RWPE2 (cell line): ENCODE measurements at regions not wholly inside any gene's neighbourhood (a gene's known extent, or its start where the extent isn't known, plus 50 kb on each side); places are given as distances from the start of the nearest gene placed in this dataset.

Experiments used
- ATAC-seq: fragments of 200-7000 bp; cut with Tn5 transposase; 3 replicates; pipeline ENCODE4 v1.9.1; 2021; ENCODE audit warnings: low read depth
- DNase-seq: peaks from one replicate; pipeline ENCODE4 v3.0.0-alpha.2; 2020; ENCODE audit warnings: low spot score
- H3K27ac ChIP-seq: fragments of 450-650 bp; 2 replicates; pipeline ENCODE4 v1.5.1; 2017; ENCODE audit warnings: mild to moderate bottlenecking; ENCODE audit not compliant: poor library complexity, severe bottlenecking
- H3K27me3 ChIP-seq: fragments of 250-450 bp; sonication (Bioruptor Pico); 2 replicates; pipeline ENCODE4 v1.5.1; 2021; ENCODE audit warnings: mild to moderate bottlenecking, moderate library complexity; ENCODE audit not compliant: insufficient read depth, poor library complexity, severe bottlenecking
- H3K36me3 ChIP-seq: fragments of 250-450 bp; sonication (Bioruptor Pico); 2 replicates; pipeline ENCODE4 v1.5.1; 2020; ENCODE audit warnings: low read depth, mild to moderate bottlenecking, moderate library complexity
- H3K4me1 ChIP-seq: fragments of 250-450 bp; sonication (Bioruptor Pico); 2 replicates; pipeline ENCODE4 v1.5.1; 2021; ENCODE audit warnings: mild to moderate bottlenecking, moderate library complexity; ENCODE audit not compliant: insufficient read depth, poor library complexity, severe bottlenecking
- H3K4me3 ChIP-seq: fragments of 250-450 bp; sonication (Bioruptor Pico); 2 replicates; pipeline ENCODE4 v1.5.1; 2021; ENCODE audit warnings: mild to moderate bottlenecking, moderate library complexity; ENCODE audit not compliant: severe bottlenecking
- H3K9me3 ChIP-seq: fragments of 250-450 bp; sonication (Bioruptor Pico); 2 replicates; pipeline ENCODE4 v1.5.1; 2021; ENCODE audit warnings: mild to moderate bottlenecking, moderate library complexity; ENCODE audit not compliant: severe bottlenecking
- TF ChIP-seq, protein P1 (sequence below): fragments of 450-650 bp; IDR thresholded peaks from one replicate; pipeline ENCODE4 v1.5.1; 2017; ENCODE audit warnings: mild to moderate bottlenecking, moderate library complexity; ENCODE audit not compliant: poor library complexity, severe bottlenecking

DNA sequence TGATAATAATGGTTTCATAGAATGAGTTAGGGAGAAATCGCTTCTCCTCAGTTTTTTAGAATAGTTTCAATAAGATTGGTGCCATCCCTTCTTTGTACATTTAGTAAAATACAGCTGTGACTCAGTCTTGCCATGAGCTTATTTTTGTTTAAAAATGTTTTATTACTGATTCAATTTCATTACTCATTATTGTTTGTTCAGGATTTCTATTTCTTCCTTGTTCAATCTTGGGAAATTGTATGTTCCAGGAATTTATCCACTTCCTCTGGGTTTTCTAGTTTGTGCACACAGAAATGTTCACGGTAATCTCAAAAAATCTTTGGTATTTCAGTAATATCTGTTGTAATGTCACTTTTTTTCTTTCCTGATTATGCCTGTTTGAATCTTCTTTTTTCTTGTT lies 371.5 kb upstream of the SETBP1 start:
- TF ChIP-seq, protein P1, sequence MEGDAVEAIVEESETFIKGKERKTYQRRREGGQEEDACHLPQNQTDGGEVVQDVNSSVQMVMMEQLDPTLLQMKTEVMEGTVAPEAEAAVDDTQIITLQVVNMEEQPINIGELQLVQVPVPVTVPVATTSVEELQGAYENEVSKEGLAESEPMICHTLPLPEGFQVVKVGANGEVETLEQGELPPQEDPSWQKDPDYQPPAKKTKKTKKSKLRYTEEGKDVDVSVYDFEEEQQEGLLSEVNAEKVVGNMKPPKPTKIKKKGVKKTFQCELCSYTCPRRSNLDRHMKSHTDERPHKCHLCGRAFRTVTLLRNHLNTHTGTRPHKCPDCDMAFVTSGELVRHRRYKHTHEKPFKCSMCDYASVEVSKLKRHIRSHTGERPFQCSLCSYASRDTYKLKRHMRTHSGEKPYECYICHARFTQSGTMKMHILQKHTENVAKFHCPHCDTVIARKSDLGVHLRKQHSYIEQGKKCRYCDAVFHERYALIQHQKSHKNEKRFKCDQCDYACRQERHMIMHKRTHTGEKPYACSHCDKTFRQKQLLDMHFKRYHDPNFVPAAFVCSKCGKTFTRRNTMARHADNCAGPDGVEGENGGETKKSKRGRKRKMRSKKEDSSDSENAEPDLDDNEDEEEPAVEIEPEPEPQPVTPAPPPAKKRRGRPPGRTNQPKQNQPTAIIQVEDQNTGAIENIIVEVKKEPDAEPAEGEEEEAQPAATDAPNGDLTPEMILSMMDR: no peak
- no peak for DNase-seq
- H3K36me3 ChIP-seq: no peaks in the 10 kb centered on the region
- no peak overlapping the region for H3K4me3 ChIP-seq
- no peaks in the 10 kb centered on the region for H3K27me3 ChIP-seq
- ATAC-seq: peak; percentile 87
- H3K4me1 ChIP-seq: peaks cover 18% of the 10 kb centered on the region
- H3K9me3 ChIP-seq: no peaks in the 10 kb centered on the region
- H3K27ac ChIP-seq: peak overlapping the region; percentile 91

DNA sequence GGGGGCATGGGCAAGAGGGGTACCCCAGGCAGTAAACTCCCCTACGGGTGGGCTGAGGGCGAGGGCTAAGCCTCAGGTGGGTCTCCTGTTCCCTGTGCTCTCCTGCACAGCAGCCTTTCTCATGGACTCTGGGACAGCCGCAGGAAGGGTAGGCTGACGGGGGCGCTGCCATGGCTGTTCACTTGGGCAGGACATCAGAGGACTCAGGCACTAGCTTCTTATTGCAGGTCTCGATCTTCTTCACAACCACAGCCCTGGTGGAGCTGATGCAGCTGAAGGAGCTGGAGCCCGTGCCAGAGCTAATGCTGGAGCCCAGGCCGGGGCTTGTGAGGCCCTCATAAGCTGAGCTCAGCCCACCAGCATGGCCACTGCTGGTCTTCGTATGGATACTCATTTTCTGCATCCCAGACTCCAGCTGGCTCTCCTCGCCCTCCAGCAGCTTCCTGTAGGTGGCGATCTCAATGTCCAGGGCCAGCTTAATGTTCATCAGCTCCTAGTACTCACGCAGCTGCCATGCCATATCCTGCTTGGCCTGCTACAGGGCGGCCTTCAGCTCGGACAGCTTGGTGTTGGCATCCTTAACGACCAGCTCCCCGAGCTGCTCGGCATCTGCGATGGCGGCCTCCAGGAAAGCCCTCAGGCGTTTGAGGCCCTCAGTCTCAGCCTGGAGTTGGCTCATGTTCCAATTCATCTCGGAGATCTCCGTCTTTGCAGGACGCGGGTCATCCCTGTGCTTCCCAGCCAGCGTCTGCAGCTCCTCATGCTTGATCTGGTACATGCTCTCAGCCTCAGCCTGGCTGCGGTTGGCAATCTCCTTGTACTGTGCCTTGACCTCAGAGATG lies 359.8 kb upstream of the SETBP1 start:
- Histone ChIP-seq H3K27ac (no peak overlapping the region), H3K27me3 (no peaks in the 10 kb centered on the region), H3K36me3 (no peaks in the 10 kb centered on the region), H3K9me3 (no peaks in the 10 kb centered on the region), H3K4me3 (no peak overlapping the region), H3K4me1 (no peaks in the 10 kb centered on the region)
- DNase-seq (no peak), ATAC-seq (no peak)
- TF ChIP-seq, protein P1: no peak

DNA sequence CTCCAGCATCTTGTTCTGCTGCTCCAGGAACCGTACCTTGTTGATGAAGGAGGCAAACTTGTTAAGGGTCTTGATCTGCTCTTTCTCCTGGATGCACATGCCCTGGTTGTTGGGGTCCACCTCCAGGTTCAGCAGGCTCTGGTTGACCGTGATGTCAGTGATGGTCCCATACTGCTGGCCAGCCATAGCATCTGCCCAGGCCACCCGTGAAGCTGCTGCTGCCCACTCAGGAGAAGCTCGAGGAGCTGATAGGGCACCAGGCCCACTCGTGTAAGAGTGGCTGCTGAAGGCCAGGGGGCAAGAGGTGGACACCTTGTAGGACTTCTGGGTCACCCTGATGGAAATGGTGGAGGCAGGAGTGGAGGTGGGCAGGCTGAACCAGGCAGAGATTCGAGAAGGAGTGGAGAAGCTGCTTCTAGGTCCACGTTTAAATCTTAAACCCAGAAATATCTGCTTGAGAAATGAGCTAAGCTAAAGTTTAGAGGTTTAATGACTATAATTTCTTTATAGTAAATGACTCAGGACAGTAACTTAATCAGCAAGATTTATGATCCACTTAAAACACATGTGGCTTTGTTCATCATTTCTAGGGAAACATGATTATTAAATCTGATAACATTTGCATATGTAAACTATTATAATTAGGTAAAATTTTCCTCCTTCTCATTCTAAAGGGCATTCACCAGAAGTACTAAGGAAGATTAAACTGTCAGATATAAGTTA lies 358.7 kb upstream of the SETBP1 start:
- Histone ChIP-seq H3K4me1 (no peaks in the 10 kb centered on the region), H3K27me3 (no peaks in the 10 kb centered on the region), H3K9me3 (no peaks in the 10 kb centered on the region), H3K27ac (no peak overlapping the region), H3K4me3 (no peak overlapping the region), H3K36me3 (no peaks in the 10 kb centered on the region)
- ATAC-seq (no peak), DNase-seq (no peak)
- TF ChIP-seq, protein P1: no peak

DNA sequence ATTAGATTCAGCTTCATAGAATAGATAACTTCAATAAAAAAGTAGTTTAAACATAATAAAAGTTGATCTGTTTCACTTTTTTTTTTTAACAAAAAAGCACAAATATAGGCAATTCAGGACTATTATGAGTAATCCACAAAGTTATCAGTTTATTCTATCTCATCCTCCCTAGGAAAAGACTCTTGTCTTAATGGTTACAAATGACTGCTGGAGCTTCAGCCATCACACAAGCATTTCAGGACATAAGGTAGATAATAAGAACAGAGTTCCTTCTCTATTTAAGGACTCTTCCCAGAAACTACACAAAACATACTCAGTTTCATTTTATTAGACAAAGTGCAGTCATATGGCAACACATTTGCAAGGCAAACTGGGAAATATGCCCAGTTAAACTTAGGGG lies 357.6 kb upstream of the SETBP1 start:
- TF ChIP-seq, protein P1: no peak
- Histone ChIP-seq H3K36me3 (no peaks in the 10 kb centered on the region), H3K4me3 (no peak overlapping the region), H3K4me1 (no peaks in the 10 kb centered on the region), H3K27me3 (no peaks in the 10 kb centered on the region), H3K27ac (no peak overlapping the region), H3K9me3 (no peaks in the 10 kb centered on the region)
- ATAC-seq (no peak), DNase-seq (no peak)
